KBM-7 (cell line): ENCODE measurements at regions not wholly inside any gene's neighbourhood (a gene's known extent, or its start where the extent isn't known, plus 50 kb on each side); places are given as distances from the start of the nearest gene placed in this dataset.

ENCODE experiments used
- DNase-seq: peaks from one replicate; pipeline ENCODE4 v3.0.0-alpha.2; 2015
- in situ Hi-C: fragments of 300-500 bp; cut with MboI; formaldehyde crosslinking; loops from 2 replicates; pipeline ENCODE4 v1.14.3; 2020; ENCODE audit warnings: low sequenced_read_pairs, low pct_unique_long_range_greater_than_20kb, mixed read lengths

DNA sequence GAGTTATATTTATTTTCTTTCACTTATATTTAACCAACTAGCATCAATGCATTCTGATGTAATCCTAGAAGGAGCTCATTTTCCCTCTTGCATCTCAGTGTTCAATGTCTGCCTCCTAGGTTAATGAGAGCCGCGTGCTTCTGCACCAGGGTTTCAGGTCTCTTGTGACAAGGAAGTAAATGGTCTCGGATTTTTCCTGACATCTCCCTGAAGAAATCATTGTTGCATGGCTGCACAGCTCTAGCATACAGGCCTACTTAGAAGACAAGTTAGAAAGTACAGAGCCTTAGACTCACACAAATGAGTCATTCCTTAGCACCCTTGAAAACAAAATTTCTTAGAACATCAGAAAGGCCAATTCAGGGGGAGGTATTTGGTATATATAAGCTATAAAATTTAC lies 57.2 kb upstream of the KLF12 start:
- no peak for DNase-seq
- in situ Hi-C loops: no loop called here

DNA sequence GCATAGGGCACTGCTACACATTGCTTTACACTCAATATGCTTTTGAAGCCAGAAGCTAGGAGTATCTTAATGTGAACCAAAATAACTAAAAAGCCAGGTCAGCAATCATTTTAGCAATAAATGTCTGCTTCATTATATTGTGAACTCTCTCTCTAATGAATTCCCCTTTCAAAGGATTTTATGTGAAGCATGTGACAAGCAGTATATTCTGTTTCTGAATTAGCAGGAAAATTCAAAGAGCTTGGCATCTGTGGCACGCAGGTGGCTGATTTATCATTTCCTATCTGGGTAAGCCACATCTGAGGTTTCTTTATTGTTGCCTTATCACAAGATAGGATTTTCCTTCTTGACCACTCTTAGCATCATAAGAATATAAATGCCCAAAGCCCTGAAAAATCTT lies 56.8 kb upstream of the KLF12 start:
- in situ Hi-C loops: no loop called here
- no peak for DNase-seq

DNA sequence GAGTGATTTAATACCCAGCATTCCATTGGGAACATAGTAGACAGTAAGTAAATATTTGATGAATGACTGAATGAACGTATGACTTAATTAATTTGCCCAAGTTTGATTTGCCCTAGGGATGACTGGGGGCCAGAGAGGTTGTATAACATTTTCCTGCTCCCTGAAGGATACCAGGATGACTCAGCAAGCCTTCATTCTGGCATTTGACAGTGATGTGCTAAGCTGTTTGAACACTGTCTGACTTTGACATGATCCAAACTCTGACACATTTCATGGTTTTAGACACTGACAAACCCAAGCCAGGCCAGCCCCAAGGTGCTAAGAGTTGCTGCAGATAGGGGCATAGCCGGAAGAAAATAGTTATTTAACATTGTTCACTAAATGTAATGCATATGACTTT lies 53.4 kb upstream of the KLF12 start:
- in situ Hi-C loops: no loop called here
- no peak for DNase-seq

DNA sequence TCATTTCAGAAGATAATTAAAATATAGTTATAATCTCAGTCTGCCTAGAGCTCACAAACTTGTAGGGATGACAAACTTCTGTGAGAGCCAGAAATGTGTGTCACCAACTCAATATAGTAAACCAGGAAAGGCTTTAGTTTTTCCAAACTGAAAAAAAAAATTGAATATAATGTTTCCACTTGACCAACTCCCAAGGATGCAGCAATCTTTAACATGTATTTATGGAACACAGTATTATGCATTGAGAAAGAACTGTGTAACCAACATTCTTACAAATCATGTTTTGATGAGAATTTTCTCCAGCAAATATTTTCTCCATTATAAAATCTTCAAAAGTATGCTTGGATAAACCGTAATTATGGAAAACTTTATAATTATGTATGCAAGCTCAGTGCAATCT lies 50.1 kb upstream of the KLF12 start:
- DNase-seq: no peak
- in situ Hi-C loops: no loop called here
